BJ (cell line): ENCODE measurements at regions not wholly inside any gene's neighbourhood (a gene's known extent, or its start where the extent isn't known, plus 50 kb on each side); places are given as distances from the start of the nearest gene placed in this dataset.

Experiments used
- CTCF ChIA-PET: fragments of 350-600 bp; formaldehyde crosslinking; extraction: SDS; loops from one replicate; lab custom pipeline; 2021; ENCODE audit warnings: antibody characterized with exemption, inconsistent platforms; lab: Yijun Ruan, JAX
- POLR2A ChIA-PET: fragments of 300-600 bp; sonication (Branson Sonifier 250); formaldehyde crosslinking; extraction: SDS; loops from one replicate; lab custom pipeline; 2021; ENCODE audit warnings: antibody characterized with exemption; lab: Charles Lee
- DNase-seq: peaks from one replicate; pipeline ENCODE4 v3.0.0-alpha.2; 2011; ENCODE audit warnings: low read depth
- H3K27me3 ChIP-seq: 2 replicates; pipeline ENCODE4 v1.6.0; 2011; ENCODE audit warnings: low read length; ENCODE audit not compliant: control insufficient read depth, insufficient read depth
- H3K36me3 ChIP-seq: 2 replicates; pipeline ENCODE4 v1.5.1; 2011; ENCODE audit warnings: low read length; ENCODE audit not compliant: control insufficient read depth, insufficient read depth
- H3K4me3 ChIP-seq: 2 replicates; pipeline ENCODE4 v1.5.1; 2011; ENCODE audit warnings: low read depth, mild to moderate bottlenecking, control low read depth, low read length
- CTCF ChIP-seq: IDR thresholded peaks from 2 replicates; pipeline ENCODE4 v1.5.1; 2011; ENCODE audit warnings: low read depth, mild to moderate bottlenecking, control low read depth, inconsistent platforms, low read length, moderate library complexity; ENCODE audit not compliant: insufficient read depth

- TF ChIP-seq CTCF: no peak
- CTCF ChIA-PET: no interaction called here
Observed at GRCh38 chr21:29407571-29407970, 108.8 kb downstream of the BACH1 start.

GRCh38 chr21:29413683-29414082 lies 115.0 kb downstream of the BACH1 start:
- no peak for TF ChIP-seq CTCF
- Histone ChIP-seq H3K4me3 (no peak overlapping the region), H3K36me3 (0 out of 2 replicates have a peak, but pooled peaks cover 2% of the 10 kb centered on the region), H3K27me3 (no peaks in the 10 kb centered on the region)
- ChIA-PET CTCF (no interaction called here), POLR2A (interaction anchor here (0.5 to 0.6 kb wide), 2 partner anchors 19 to 52 kb away, joined by 3 to 11 read pairs; no protein-coding TSS in a partner anchor)
- DNase-seq: no peak

More at GRCh38 chr21:29407571-29407970, 108.8 kb downstream of the BACH1 start:
- Histone ChIP-seq H3K36me3 (no peaks in the 10 kb centered on the region), H3K27me3 (no peaks in the 10 kb centered on the region), H3K4me3 (no peak overlapping the region)
- DNase-seq: no peak
- POLR2A ChIA-PET: no interaction called here

- ChIA-PET POLR2A (no interaction called here), CTCF (no interaction called here)
- TF ChIP-seq CTCF: no peak
- 0 out of 2 replicates have a peak, but pooled peaks cover 2% of the 10 kb centered on the region for H3K36me3 ChIP-seq
- H3K27me3 ChIP-seq: no peaks in the 10 kb centered on the region
- no peak overlapping the region for H3K4me3 ChIP-seq
- DNase-seq: no peak
Observed at GRCh38 chr21:29416268-29416667, 117.5 kb downstream of the BACH1 start.

- Histone ChIP-seq H3K36me3 (0 out of 2 replicates have a peak, but pooled peaks cover 2% of the 10 kb centered on the region), H3K27me3 (no peaks in the 10 kb centered on the region), H3K4me3 (no peak overlapping the region)
- CTCF ChIA-PET: interaction anchor here (1.9 kb wide), 1 partner anchor 9 kb away, joined by 6 read pairs; no protein-coding TSS in a partner anchor
- no peak for DNase-seq
- POLR2A ChIA-PET: no interaction called here
- TF ChIP-seq CTCF: no peak
Observed at GRCh38 chr21:29418813-29419212, 120.1 kb downstream of the BACH1 start.

- ChIA-PET CTCF (no interaction called here), POLR2A (no interaction called here)
- no peaks in the 10 kb centered on the region for H3K36me3 ChIP-seq
- TF ChIP-seq CTCF: no peak
- no peak overlapping the region for H3K4me3 ChIP-seq
- no peaks in the 10 kb centered on the region for H3K27me3 ChIP-seq
- DNase-seq: no peak
Observed at GRCh38 chr21:29419422-29419821, 120.7 kb downstream of the BACH1 start.
